Body of pancreas (tissue), 4 donors: ENCODE measurements at regions not wholly inside any gene's neighbourhood (a gene's known extent, or its start where the extent isn't known, plus 50 kb on each side); places are given as distances from the start of the nearest gene placed in this dataset.

ENCODE experiments used
- CTCF ChIP-seq, 7 experiments: fragments of 450-650 bp in 4 of 7; fragments of 200-600 bp in 3 of 7; sonication (generic) in 3 of 7; IDR thresholded peaks; one replicate each; pipeline ENCODE4 v1.5.1; 2016 to 2019; ENCODE audit warnings: antibody characterized with exemption in 7 of 7
- POLR2A ChIP-seq, 3 donors: fragments of 450-650 bp; IDR thresholded peaks; one replicate each; pipeline ENCODE4 v1.6.1; 2016; ENCODE audit warnings: antibody characterized with exemption in 3 of 3, mild to moderate bottlenecking in 2 of 3

- TF ChIP-seq CTCF (IDR thresholded peaks at IDR 0.05) (no peak), POLR2A (IDR thresholded peaks at IDR 0.05) (no peak)
Observed at GRCh38 chr2:160646684-160647444, 153.3 kb upstream of the RBMS1 start.
